ENCODE measurements at regions not wholly inside any gene's neighbourhood (a gene's known extent, or its start where the extent isn't known, plus 50 kb on each side); places are given as distances from the start of the nearest gene placed in this dataset.

DNA sequence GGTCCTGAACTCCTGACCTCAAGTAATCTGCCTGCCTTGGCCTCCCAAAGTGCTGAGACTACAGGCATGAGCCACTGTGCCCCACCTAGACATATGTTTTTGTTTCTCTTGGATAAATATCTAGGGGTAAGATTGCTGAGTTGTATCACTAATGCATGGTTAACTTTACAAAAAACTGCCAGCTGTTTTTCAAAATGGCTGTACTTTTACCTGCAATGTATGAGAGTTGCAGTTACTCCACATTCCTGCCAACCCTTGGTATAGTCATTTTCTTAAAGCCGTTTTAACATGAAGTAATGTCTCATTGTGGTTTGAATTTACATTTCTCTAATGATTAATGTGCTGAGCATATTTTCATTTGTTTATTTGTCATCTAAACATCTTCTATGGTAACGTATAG is 289.7 kb downstream of the UTRN start:
- TF ChIP-seq TAF1 (conservative IDR thresholded peaks at IDR 0.05) (no peak), EGR1 (IDR thresholded peaks at IDR 0.05; ENCODE audit: low read depth in 2 of 2) (no peak), GABPA (IDR thresholded peaks at IDR 0.05 in 1 of 2, conservative IDR thresholded peaks at IDR 0.05 in 1 of 2) (no peak), YY1 (IDR thresholded peaks at IDR 0.05) (no peak), NR2F2 (IDR thresholded peaks at IDR 0.05) (no peak), SP1 (IDR thresholded peaks at IDR 0.05) (no peak)
- TF ChIP-seq, protein P1, sequence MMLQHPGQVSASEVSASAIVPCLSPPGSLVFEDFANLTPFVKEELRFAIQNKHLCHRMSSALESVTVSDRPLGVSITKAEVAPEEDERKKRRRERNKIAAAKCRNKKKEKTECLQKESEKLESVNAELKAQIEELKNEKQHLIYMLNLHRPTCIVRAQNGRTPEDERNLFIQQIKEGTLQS (IDR thresholded peaks at IDR 0.05) = no peak
- TF ChIP-seq, protein P2, sequence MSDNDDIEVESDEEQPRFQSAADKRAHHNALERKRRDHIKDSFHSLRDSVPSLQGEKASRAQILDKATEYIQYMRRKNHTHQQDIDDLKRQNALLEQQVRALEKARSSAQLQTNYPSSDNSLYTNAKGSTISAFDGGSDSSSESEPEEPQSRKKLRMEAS (IDR thresholded peaks at IDR 0.05) = no peak
- TF ChIP-seq, protein P3, sequence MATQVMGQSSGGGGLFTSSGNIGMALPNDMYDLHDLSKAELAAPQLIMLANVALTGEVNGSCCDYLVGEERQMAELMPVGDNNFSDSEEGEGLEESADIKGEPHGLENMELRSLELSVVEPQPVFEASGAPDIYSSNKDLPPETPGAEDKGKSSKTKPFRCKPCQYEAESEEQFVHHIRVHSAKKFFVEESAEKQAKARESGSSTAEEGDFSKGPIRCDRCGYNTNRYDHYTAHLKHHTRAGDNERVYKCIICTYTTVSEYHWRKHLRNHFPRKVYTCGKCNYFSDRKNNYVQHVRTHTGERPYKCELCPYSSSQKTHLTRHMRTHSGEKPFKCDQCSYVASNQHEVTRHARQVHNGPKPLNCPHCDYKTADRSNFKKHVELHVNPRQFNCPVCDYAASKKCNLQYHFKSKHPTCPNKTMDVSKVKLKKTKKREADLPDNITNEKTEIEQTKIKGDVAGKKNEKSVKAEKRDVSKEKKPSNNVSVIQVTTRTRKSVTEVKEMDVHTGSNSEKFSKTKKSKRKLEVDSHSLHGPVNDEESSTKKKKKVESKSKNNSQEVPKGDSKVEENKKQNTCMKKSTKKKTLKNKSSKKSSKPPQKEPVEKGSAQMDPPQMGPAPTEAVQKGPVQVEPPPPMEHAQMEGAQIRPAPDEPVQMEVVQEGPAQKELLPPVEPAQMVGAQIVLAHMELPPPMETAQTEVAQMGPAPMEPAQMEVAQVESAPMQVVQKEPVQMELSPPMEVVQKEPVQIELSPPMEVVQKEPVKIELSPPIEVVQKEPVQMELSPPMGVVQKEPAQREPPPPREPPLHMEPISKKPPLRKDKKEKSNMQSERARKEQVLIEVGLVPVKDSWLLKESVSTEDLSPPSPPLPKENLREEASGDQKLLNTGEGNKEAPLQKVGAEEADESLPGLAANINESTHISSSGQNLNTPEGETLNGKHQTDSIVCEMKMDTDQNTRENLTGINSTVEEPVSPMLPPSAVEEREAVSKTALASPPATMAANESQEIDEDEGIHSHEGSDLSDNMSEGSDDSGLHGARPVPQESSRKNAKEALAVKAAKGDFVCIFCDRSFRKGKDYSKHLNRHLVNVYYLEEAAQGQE (IDR thresholded peaks at IDR 0.05) = no peak
- 95% methylated on average over 2 of the region's 2 CpGs for WGBS
- Histone ChIP-seq H3K36me3 (ENCODE audit: control insufficient read depth in 4 of 4, insufficient read depth in 3 of 4, low read depth in 1 of 4, low read length in 3 of 4) (peaks cover 0 to 5% (median 4%) of the 10 kb centered on the region in 4 donors), H3K4me1 (ENCODE audit: control insufficient read depth in 4 of 4, insufficient read depth in 4 of 4, low read length in 3 of 4) (peaks cover 0 to 2% (median under 1%) of the 10 kb centered on the region in 4 donors), H3K4me3 (ENCODE audit: low read depth in 1 of 3, low read length in 3 of 3) (no peak overlapping the region), H3K27me3 (ENCODE audit: control insufficient read depth in 4 of 4, insufficient read depth in 4 of 4, low read length in 3 of 4) (no peaks in the 10 kb centered on the region), H3K27ac (ENCODE audit: low read depth in 1 of 2, low read length in 2 of 2) (no peak overlapping the region), H3K9ac (ENCODE audit: low read depth in 1 of 2, low read length in 2 of 2) (no peak overlapping the region), H3K9me3 (ENCODE audit: control insufficient read depth in 4 of 4, low read length in 3 of 4) (no peaks in the 10 kb centered on the region)
- DNase-seq (ENCODE audit: low spot score) = no peak

DNA sequence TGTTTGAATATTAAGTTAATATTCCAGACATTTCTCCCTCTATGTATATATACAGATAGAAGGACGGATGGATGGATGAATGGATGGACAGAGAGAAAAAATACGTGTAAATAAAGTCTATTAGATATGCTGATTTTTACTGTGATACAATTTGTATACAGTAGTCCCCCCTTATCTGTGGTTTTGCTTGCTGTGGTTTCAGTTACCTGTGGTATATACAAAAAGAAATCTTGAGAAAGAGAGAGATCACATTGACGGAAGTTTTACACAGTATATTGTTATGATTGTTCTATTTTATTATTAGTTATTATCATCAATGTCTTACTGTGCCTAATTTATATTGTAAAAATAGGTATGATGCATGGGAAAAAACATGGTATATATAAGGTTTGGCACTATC is 290.2 kb downstream of the UTRN start:
- Histone ChIP-seq H3K9ac (ENCODE audit: low read depth in 1 of 2, low read length in 2 of 2) (no peak overlapping the region), H3K36me3 (ENCODE audit: control insufficient read depth in 4 of 4, insufficient read depth in 3 of 4, low read depth in 1 of 4, low read length in 3 of 4) (peaks cover 3 to 5% (median 4%) of the 10 kb centered on the region in 4 donors), H3K4me3 (ENCODE audit: low read depth in 1 of 3, low read length in 3 of 3) (no peak overlapping the region), H3K9me3 (ENCODE audit: control insufficient read depth in 4 of 4, low read length in 3 of 4) (no peaks in the 10 kb centered on the region), H3K27ac (ENCODE audit: low read depth in 1 of 2, low read length in 2 of 2) (no peak overlapping the region), H3K4me1 (ENCODE audit: control insufficient read depth in 4 of 4, insufficient read depth in 4 of 4, low read length in 3 of 4) (peaks cover 0 to 2% (median under 1%) of the 10 kb centered on the region in 4 donors), H3K27me3 (ENCODE audit: control insufficient read depth in 4 of 4, insufficient read depth in 4 of 4, low read length in 3 of 4) (no peaks in the 10 kb centered on the region)
- no peak for DNase-seq (ENCODE audit: low spot score)
- 91% methylated on average over 3 of the region's 3 CpGs for WGBS
- TF ChIP-seq, protein P4, sequence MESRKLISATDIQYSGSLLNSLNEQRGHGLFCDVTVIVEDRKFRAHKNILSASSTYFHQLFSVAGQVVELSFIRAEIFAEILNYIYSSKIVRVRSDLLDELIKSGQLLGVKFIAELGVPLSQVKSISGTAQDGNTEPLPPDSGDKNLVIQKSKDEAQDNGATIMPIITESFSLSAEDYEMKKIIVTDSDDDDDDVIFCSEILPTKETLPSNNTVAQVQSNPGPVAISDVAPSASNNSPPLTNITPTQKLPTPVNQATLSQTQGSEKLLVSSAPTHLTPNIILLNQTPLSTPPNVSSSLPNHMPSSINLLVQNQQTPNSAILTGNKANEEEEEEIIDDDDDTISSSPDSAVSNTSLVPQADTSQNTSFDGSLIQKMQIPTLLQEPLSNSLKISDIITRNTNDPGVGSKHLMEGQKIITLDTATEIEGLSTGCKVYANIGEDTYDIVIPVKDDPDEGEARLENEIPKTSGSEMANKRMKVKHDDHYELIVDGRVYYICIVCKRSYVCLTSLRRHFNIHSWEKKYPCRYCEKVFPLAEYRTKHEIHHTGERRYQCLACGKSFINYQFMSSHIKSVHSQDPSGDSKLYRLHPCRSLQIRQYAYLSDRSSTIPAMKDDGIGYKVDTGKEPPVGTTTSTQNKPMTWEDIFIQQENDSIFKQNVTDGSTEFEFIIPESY (IDR thresholded peaks at IDR 0.05) = no peak
- TF ChIP-seq, protein P2 (IDR thresholded peaks at IDR 0.05) = no peak
- TF ChIP-seq, protein P5, sequence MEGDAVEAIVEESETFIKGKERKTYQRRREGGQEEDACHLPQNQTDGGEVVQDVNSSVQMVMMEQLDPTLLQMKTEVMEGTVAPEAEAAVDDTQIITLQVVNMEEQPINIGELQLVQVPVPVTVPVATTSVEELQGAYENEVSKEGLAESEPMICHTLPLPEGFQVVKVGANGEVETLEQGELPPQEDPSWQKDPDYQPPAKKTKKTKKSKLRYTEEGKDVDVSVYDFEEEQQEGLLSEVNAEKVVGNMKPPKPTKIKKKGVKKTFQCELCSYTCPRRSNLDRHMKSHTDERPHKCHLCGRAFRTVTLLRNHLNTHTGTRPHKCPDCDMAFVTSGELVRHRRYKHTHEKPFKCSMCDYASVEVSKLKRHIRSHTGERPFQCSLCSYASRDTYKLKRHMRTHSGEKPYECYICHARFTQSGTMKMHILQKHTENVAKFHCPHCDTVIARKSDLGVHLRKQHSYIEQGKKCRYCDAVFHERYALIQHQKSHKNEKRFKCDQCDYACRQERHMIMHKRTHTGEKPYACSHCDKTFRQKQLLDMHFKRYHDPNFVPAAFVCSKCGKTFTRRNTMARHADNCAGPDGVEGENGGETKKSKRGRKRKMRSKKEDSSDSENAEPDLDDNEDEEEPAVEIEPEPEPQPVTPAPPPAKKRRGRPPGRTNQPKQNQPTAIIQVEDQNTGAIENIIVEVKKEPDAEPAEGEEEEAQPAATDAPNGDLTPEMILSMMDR (IDR thresholded peaks at IDR 0.05; ENCODE audit: low read depth, low read length, missing input control) = no peak
- TF ChIP-seq FOXA1 (IDR thresholded peaks at IDR 0.05) (no peak), GABPA (IDR thresholded peaks at IDR 0.05 in 1 of 2, conservative IDR thresholded peaks at IDR 0.05 in 1 of 2) (no peak), TAF1 (conservative IDR thresholded peaks at IDR 0.05) (no peak), YY1 (IDR thresholded peaks at IDR 0.05) (no peak), HNF4A (conservative IDR thresholded peaks at IDR 0.05) (no peak), SP1 (IDR thresholded peaks at IDR 0.05) (no peak), EGR1 (IDR thresholded peaks at IDR 0.05; ENCODE audit: low read depth in 2 of 2) (no peak), NR2F2 (IDR thresholded peaks at IDR 0.05) (no peak), RXRA (IDR thresholded peaks at IDR 0.05) (no peak), FOXA2 (IDR thresholded peaks at IDR 0.05) (no peak), HNF4G (IDR thresholded peaks at IDR 0.05) (no peak), RAD21 (IDR thresholded peaks at IDR 0.05) (no peak)
- TF ChIP-seq, protein P3 (IDR thresholded peaks at IDR 0.05) = no peak
- TF ChIP-seq, protein P1 (IDR thresholded peaks at IDR 0.05) = no peak

Measured in liver (tissue), 8 donors.